ENCODE measurements at regions not wholly inside any gene's neighbourhood (a gene's known extent, or its start where the extent isn't known, plus 50 kb on each side); places are given as distances from the start of the nearest gene placed in this dataset.

DNA sequence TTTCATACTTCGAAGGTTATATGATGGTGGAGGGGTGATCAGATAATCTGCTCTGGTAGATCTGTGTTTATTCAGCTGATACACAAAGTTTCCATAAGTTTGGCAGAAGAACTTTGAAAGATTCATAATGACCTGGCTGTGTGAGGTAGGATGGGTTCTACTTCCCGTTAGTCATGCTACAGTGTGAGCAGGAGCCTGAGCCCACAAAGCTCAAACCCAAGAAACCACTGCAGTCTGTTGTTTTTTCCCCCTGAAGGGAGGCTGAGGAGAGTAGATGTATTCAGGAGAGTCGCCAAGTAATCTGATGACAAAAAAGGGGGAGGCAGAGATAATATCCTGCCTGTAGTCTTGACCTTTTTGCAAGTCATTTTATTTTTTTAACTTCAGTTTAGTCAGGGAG, 52.8 kb upstream of the PPP3CA start:
- TF ChIP-seq POLR2A (IDR thresholded peaks at IDR 0.05; ENCODE audit: low read length) (no peak), GATA1 (IDR thresholded peaks at IDR 0.05; ENCODE audit: low read depth, low read length) (no peak)
- no peak for DNase-seq

DNA sequence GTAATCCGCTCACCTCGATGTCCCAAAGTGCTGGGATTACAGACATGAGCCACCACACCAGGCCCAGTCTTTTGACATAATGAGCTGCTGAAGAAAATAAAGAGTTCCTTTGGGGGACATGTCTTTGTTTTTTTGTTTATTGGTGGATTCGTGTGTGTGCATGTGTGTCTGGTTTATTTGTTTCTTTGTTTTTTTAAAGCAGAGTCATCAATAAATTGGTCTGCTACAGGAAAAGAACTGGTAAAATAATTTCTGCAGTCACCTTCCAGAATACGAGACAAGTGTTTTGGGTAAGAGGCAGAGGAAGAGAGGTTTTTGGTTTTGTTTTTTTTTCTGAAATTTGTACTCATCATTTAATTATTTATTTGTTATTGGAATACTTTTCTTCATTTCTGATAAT, 51.5 kb upstream of the PPP3CA start:
- no peak for DNase-seq
- no peak for TF ChIP-seq GATA1 (IDR thresholded peaks at IDR 0.05; ENCODE audit: low read depth, low read length)
- no peak for TF ChIP-seq POLR2A (IDR thresholded peaks at IDR 0.05; ENCODE audit: low read length)
